ENCODE measurements at regions not wholly inside any gene's neighbourhood (a gene's known extent, or its start where the extent isn't known, plus 50 kb on each side); places are given as distances from the start of the nearest gene placed in this dataset.

DNA sequence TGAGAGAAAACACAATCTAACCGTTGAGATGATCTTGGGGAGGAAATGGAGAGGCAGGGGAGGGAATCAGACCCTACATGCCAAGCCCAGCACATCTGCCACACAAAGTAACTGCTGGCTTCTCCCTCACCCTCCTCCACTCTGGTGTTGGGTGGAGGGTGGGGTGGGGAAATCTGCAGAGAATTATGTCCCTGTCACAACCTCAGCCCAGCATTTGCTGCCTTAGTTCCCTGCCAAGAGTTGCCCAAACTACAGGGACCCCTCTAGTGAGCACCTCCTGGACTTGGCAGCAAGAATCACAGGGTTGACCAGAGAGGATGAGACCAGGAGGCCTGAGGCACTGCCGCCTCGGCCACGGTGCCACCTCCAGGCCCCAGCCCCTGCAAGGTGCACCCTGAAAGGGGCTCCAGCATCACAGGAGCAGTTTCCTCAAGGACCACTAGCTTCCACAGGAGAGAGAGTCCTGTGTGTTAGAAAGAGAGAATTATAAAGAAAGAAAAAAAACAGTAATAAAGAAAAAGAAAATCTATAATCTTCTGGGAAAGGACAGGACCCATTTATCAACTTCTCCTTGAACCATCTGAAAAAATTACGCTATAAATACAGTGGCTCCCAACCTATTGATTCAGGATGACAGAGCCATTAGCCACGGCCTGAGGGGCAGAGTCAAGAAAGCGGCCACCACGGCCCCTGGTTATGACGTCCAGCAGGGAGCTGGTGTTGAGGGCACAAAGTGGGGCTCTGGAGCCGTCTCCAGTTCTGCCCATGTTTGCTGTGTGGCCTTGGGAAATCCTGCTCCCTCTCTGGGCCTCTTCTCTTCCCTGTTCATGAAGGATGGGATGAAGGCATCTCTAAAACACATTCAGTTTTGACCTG is 451.7 kb downstream of the MATN1 start:
- DNase-seq (ENCODE audit: insufficient read length, low spot score): no peak
- TF ChIP-seq, protein P1, sequence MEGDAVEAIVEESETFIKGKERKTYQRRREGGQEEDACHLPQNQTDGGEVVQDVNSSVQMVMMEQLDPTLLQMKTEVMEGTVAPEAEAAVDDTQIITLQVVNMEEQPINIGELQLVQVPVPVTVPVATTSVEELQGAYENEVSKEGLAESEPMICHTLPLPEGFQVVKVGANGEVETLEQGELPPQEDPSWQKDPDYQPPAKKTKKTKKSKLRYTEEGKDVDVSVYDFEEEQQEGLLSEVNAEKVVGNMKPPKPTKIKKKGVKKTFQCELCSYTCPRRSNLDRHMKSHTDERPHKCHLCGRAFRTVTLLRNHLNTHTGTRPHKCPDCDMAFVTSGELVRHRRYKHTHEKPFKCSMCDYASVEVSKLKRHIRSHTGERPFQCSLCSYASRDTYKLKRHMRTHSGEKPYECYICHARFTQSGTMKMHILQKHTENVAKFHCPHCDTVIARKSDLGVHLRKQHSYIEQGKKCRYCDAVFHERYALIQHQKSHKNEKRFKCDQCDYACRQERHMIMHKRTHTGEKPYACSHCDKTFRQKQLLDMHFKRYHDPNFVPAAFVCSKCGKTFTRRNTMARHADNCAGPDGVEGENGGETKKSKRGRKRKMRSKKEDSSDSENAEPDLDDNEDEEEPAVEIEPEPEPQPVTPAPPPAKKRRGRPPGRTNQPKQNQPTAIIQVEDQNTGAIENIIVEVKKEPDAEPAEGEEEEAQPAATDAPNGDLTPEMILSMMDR (IDR thresholded peaks at IDR 0.05; ENCODE audit: insufficient read depth, missing control alignments): no peak
- FAIRE-seq: no peak

DNA sequence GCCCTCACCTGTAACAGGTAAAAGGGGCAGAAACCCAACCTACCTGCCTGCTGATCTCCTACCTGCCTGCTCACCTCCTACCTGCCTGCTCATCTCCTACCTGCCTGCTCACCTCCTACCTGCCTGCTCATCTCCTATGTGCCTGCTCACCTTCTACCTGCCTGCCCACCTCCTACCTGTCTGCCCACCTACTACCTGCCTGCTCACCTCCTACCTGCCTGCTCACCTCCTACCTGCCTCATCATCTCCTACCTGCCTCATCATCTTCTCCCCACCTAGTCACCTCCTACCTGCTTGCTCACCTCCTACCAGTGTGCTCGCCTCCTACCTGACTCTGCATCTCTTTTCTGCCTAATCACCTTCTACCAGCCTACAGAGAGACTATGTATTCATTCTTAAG is 452.9 kb downstream of the MATN1 start:
- DNase-seq (ENCODE audit: insufficient read length, low spot score): no peak
- FAIRE-seq: no peak
- TF ChIP-seq, protein P1 (IDR thresholded peaks at IDR 0.05; ENCODE audit: insufficient read depth, missing control alignments): no peak

DNA sequence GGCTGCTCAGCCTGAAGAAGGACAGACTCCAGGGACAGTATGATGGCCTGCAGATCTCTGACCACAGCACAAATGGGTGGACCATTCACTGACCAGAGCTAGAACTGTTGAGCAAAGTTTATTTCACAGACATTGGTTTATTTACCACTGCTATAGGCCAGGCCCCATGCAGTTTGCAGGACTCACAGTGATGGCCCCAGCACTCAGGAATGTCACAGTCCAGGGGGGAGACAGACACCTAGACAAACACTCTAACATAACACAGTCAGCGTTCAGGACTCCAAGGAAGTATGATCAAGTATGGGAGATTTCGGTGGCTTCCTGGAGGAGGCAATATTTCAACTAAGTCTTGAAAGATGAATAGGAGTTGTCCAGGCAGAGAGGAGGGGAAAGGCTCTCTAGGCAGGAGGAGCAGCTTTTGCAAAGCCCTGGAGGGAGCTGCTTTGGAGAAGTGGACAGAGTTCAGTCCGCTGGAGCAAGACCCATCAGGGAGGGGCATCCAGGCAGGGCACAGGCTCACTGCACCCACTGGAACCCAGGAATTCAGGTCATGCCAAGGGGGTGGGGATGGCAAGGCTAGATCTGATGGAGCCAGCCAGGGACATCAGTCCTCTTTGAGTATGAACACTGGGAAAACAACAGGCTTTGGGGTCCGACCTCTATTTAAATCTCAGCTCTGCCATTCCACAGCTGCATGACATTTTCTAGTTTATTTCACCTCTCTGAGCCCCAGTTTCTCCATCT is 454.3 kb downstream of the MATN1 start:
- FAIRE-seq: no peak
- TF ChIP-seq, protein P1 (IDR thresholded peaks at IDR 0.05; ENCODE audit: insufficient read depth, missing control alignments): no peak

DNA sequence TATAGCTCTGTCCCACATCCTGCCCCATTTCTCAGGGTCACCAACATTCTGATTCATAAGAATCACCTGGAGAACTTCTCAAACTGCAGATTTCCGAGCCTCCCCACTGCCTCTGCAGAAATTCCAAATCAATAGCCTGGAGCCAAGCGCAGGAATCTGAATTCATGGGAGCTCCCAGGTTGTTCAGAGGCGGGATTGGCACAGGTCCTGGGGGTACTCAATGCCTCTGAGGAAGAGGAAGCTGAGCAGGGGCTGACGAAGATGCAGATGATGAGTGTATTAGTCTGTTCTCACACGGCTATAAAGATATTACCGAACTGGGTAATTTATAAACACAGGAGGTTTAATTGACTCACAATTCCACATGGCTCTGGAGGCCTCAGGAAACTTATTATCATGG is 455.5 kb downstream of the MATN1 start:
- FAIRE-seq: no peak
- no peak for DNase-seq (ENCODE audit: insufficient read length, low spot score)
- TF ChIP-seq, protein P1 (IDR thresholded peaks at IDR 0.05; ENCODE audit: insufficient read depth, missing control alignments): no peak

More for the DNA sequence above, 454.3 kb downstream of the MATN1 start:
- no peak for DNase-seq (ENCODE audit: insufficient read length, low spot score)

DNA sequence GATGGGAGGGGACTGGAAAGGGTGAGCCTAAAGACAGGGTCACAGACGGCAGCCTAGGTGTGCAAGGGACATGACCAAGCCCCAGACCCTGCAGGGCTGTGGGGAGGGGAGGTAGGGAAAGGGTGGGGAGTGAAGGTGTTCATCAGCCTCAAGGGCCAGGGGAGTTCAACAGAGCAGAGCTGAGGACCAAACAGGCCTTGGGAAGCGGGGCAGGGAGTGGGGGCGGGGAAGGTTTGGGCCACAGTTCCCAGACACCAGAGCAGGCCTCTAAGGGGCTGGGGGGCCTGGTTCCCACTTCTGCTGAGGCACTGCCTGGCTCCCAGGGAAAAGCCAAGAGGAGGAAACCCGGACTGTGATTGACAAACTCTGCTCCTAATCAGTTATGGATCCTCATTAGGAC is 456.3 kb downstream of the MATN1 start:
- TF ChIP-seq, protein P1 (IDR thresholded peaks at IDR 0.05; ENCODE audit: insufficient read depth, missing control alignments): no peak
- DNase-seq (ENCODE audit: insufficient read length, low spot score): no peak
- FAIRE-seq: no peak

DNA sequence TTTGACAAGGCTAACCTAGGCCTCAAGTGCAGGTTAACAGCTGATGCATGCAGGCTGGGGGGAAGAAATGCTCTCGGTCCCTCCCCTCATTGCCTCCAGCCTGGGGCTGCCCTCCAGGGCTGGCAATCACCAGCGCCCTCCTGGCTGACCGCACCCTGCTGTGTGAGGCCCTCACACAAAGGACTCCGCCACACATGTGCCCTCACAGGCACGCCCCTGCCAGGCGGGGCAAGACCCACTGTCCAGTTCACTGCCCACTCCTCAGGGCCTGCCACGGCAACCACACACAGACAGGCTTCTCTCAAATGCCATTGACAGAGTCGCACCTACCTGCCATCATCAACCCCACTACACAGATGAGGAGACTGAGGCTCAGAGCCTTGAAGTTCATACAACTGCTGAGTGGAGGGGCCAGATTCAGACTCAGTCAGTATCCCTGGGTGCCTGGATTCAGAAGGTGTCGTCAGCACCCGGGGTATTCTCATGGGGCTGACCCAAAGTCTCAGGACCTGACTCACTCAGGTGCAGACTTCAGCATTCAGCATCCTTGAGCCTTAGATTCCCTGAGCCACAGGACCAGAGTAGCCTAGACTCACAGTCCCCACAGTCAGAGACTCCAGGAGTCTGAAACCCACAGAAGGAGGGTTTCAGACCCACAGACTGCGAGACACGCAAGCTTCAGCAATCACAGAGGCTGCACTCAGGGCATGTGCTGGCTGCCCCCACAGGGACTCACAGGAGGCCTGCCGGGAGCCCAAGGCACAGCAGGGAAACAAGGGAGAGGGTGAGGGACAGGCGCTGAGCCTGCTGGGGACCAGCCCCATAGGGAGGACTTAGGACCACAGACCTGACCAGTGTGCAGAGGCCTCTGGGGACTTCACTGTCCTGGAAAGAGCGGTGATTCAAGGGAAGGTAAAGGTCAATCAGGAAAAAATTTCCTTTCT is 458.0 kb downstream of the MATN1 start:
- TF ChIP-seq, protein P1 (IDR thresholded peaks at IDR 0.05; ENCODE audit: insufficient read depth, missing control alignments): no peak
- no peak for FAIRE-seq
- no peak for DNase-seq (ENCODE audit: insufficient read length, low spot score)

Measured in D721Med (cell line).